DMS79 treated with DMSO at 0.1 percent for 48 hours (cell line): ENCODE measurements at regions not wholly inside any gene's neighbourhood (a gene's known extent, or its start where the extent isn't known, plus 50 kb on each side); places are given as distances from the start of the nearest gene placed in this dataset.

ENCODE experiments used
- DNase-seq: peaks from one replicate; lab custom pipeline; 2025; lab: John Stamatoyannopoulos, UW

- no peak for DNase-seq
Observed at GRCh38 chr14:85474431-85474830, 55.5 kb upstream of the FLRT2 start.

GRCh38 chr14:85475113-85475512 lies 54.8 kb upstream of the FLRT2 start:
- no peak for DNase-seq

- no peak for DNase-seq
Observed at GRCh38 chr14:85479306-85479705, 50.6 kb upstream of the FLRT2 start.

GRCh38 chr14:85479771-85480170 lies 50.2 kb upstream of the FLRT2 start:
- DNase-seq: no peak
